Duodenal mucosa (tissue), 2 donors: ENCODE measurements at regions not wholly inside any gene's neighbourhood (a gene's known extent, or its start where the extent isn't known, plus 50 kb on each side); places are given as distances from the start of the nearest gene placed in this dataset.

Experiments used
- H3K27ac ChIP-seq: one replicate; pipeline ENCODE4 v1.7.0; 2013; ENCODE audit warnings: low read depth, low read length
- H3K27me3 ChIP-seq, 2 donors: one replicate each; pipeline ENCODE4 v1.7.0; 2013; ENCODE audit warnings: low read length in 2 of 2, control low read depth in 1 of 2; ENCODE audit not compliant: insufficient read depth in 2 of 2, control insufficient read depth in 1 of 2
- H3K36me3 ChIP-seq, 2 donors: one replicate each; pipeline ENCODE4 v1.7.0; 2013; ENCODE audit warnings: low read length in 2 of 2, control low read depth in 1 of 2; ENCODE audit not compliant: insufficient read depth in 2 of 2, control insufficient read depth in 1 of 2
- H3K4me1 ChIP-seq, 2 donors: one replicate each; pipeline ENCODE4 v1.7.0; 2013; ENCODE audit warnings: low read length in 2 of 2, control low read depth in 1 of 2; ENCODE audit not compliant: insufficient read depth in 2 of 2, control insufficient read depth in 1 of 2
- H3K4me3 ChIP-seq, 2 donors: one replicate each; pipeline ENCODE4 v1.7.0; 2013; ENCODE audit warnings: low read length in 2 of 2, low read depth in 1 of 2
- H3K9ac ChIP-seq, 2 donors: one replicate each; pipeline ENCODE4 v1.7.0; 2013; ENCODE audit warnings: low read length in 2 of 2, low read depth in 1 of 2
- H3K9me3 ChIP-seq, 2 donors: one replicate each; pipeline ENCODE4 v1.7.0; 2013; ENCODE audit warnings: low read length in 2 of 2, control low read depth in 1 of 2; ENCODE audit not compliant: control insufficient read depth in 1 of 2

DNA sequence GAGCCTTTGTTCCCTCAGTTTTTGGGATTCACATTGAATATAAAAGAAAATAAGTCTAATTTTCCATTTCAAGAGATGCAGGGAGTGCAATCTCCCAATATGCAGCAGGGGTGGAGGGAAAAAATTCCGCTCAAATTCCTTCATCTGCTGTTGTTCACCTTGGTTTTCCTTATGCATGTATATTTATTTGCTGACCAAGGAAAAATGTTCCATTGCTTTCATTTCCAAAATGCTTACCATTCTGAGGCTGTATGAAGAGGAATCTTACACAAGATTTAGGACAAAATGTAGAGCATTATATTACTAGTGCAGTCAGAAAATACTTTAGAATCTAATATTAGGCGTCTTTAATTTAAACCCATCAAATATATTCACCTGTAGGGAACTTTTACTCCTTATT is 863.9 kb downstream of the EPHA3 start:
- Histone ChIP-seq H3K9me3 (peaks cover 0 to 2% of the 10 kb centered on the region in 2 donors), H3K4me3 (no peak overlapping the region), H3K4me1 (no peaks in the 10 kb centered on the region), H3K9ac (no peak overlapping the region), H3K27me3 (no peaks in the 10 kb centered on the region), H3K36me3 (no peaks in the 10 kb centered on the region), H3K27ac (no peak overlapping the region)

DNA sequence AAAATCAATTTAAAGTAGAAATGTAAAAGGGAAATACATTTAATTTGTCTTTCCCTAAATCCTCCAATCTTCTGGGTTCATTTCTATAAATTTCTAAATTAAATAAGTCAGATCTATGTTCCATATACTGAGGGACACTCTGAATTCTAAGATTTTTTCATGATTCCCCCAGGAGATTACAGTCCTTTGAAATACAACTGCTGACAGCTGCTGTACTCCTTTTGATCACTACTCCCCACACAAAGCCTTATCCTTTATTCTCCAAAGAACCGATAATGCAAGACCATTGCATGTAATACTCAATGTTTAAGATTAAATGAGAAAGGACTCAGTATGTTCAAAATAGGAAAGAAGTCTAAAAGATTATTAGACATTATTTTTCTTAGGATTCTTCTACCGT is 865.7 kb downstream of the EPHA3 start:
- Histone ChIP-seq H3K27ac (no peak overlapping the region), H3K27me3 (no peaks in the 10 kb centered on the region), H3K4me3 (no peak overlapping the region), H3K9me3 (no peaks in the 10 kb centered on the region), H3K9ac (no peak overlapping the region), H3K4me1 (no peaks in the 10 kb centered on the region), H3K36me3 (no peaks in the 10 kb centered on the region)

DNA sequence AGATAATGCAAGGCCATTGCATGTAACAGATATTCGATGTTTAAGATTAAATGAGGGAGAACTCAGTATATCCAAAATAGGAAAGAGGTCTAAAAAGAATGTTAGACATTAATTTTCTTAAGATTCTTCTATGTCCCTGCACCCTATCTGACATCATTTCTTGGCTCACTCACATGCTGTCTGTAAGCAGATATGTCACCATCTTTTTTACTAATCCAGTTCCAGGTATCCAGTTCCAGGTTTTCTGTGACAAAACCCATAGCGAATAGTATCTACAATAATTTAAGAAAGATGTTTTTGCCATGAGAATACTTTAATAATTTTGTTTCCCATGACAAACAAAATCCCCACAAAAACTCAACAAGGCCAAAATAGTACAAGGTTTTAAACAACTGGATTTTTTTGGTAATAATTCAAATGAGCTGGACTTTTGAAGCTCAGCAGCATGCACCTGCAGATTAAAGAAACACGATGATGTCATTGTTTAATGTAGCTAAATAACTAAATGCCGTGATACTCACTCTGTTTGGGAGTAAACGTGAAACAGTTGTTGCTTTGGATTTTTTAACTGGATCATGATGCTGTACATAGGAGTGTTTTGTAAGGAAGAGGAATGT is 867.6 kb downstream of the EPHA3 start:
- H3K4me3 ChIP-seq, result no peak overlapping the region
- no peaks in the 10 kb centered on the region for H3K27me3 ChIP-seq

DNA sequence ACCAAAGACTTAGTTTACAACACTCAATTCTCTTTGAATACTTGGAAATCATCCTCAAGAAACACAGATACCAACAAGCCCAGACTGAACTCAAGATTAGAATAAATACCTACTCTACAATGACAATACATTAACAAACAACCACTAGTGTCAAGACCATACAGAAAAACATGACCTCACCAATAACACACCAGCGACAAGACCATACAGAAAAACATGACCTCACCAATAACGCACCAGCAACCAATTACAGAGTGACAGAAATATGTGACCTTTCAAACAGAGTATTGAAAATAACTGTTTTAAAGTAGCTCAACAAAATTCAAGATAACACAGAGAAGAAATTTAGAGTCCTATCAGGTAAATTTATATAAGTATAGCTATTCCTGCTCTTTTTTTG is 876.0 kb downstream of the EPHA3 start:
- H3K4me3 ChIP-seq, result no peak overlapping the region
- no peaks in the 10 kb centered on the region for H3K9me3 ChIP-seq
- H3K9ac ChIP-seq, result no peak overlapping the region
- no peaks in the 10 kb centered on the region for H3K27me3 ChIP-seq
- no peaks in the 10 kb centered on the region for H3K36me3 ChIP-seq
- H3K4me1 ChIP-seq, result no peaks in the 10 kb centered on the region
- H3K27ac ChIP-seq, result no peak overlapping the region

More for the DNA sequence above, 867.6 kb downstream of the EPHA3 start:
- H3K4me1 ChIP-seq, result no peaks in the 10 kb centered on the region
- H3K36me3 ChIP-seq, result no peaks in the 10 kb centered on the region
- no peak overlapping the region for H3K9ac ChIP-seq
- no peak overlapping the region for H3K27ac ChIP-seq
- H3K9me3 ChIP-seq, result no peaks in the 10 kb centered on the region

DNA sequence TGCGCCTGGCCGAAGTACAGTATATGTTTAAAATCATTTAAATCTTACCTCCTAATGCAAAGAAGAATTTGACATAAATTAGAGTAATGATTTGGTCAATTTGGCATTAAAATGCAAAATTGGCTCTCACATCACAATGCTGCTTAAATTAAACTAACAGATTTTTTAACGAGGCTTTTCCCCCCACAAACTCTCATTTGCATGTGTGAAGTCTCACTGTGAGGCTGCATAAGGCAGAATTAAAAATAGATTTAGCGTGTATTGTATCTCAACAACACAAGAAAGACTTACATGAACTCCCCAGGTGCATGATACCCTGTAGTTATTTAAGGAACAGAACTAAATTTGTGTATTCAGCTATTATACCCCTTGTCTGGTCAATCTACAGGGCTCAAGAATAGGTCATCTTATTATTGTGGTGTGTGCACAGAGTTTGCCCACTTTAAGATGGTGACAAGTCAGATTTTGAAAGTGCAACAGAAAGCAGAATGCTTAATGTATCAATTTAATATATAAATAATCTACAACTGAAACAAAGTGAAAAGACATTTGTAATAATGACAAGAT is 897.9 kb downstream of the EPHA3 start:
- no peak overlapping the region for H3K4me3 ChIP-seq
- no peak overlapping the region for H3K9ac ChIP-seq

DNA sequence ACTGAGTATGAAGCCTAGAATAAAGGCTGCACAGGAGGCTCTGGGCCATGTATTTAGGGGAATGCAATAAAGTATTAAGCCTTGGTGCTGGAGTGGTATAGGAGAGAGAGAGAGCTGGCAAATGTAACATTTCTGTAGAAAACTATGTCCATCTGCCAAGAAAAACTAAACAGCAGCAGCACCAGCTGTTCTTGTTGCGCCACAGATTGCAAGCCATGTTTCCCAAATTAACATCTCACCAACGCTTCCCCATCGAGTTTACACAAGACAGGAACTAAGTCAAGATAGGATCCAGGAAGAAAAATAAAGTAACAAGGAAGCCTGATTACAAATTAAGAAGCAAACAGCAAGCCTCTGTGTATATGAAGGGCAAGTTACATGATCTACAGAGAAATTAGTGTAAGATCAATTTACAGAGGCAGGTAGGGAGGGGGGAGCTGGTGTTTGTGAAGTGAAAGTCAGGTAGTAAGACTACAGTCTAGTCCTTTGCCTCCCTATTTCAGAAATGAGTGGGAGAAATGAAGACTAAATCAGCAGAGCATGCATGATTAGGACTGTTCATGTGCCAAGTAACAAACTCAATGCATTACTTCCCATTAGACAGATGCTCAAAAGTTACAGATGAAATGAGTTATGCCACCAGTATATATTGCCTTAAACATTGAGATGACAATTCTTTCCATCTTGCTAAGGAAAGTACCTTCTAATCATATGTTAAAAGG is 900.5 kb downstream of the EPHA3 start:
- Histone ChIP-seq H3K4me3 (no peak overlapping the region), H3K27me3 (no peaks in the 10 kb centered on the region), H3K36me3 (no peaks in the 10 kb centered on the region), H3K9me3 (no peaks in the 10 kb centered on the region), H3K9ac (no peak overlapping the region), H3K4me1 (no peaks in the 10 kb centered on the region), H3K27ac (no peak overlapping the region)

More for the DNA sequence above, 897.9 kb downstream of the EPHA3 start:
- no peaks in the 10 kb centered on the region for H3K36me3 ChIP-seq
- H3K27me3 ChIP-seq, result no peaks in the 10 kb centered on the region
- H3K9me3 ChIP-seq, result no peaks in the 10 kb centered on the region
- no peak overlapping the region for H3K27ac ChIP-seq
- H3K4me1 ChIP-seq, result no peaks in the 10 kb centered on the region

DNA sequence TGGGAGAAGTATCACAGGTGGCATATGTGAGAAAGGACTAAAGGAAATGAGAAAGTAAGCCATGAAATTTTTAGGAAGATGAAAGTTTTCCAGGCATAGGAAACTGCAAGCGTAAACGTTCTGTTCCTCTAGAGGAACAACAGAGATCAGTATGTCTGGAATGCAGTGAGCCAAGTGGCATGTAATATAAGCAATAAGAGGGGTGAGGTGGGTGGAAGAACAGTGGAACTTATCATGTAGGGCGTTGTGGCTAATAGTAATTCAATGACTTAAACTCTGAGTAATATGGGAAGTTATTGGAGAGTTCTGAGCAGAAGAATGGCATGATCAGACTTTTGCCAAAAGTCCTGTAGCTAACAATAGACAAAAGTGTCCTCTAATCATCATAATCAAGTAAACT is 902.9 kb downstream of the EPHA3 start:
- H3K9ac ChIP-seq, result no peak overlapping the region
- H3K27ac ChIP-seq, result no peak overlapping the region
- H3K4me1 ChIP-seq, result no peaks in the 10 kb centered on the region
- no peak overlapping the region for H3K4me3 ChIP-seq
- H3K9me3 ChIP-seq, result no peaks in the 10 kb centered on the region
- no peaks in the 10 kb centered on the region for H3K27me3 ChIP-seq
- H3K36me3 ChIP-seq, result no peaks in the 10 kb centered on the region

DNA sequence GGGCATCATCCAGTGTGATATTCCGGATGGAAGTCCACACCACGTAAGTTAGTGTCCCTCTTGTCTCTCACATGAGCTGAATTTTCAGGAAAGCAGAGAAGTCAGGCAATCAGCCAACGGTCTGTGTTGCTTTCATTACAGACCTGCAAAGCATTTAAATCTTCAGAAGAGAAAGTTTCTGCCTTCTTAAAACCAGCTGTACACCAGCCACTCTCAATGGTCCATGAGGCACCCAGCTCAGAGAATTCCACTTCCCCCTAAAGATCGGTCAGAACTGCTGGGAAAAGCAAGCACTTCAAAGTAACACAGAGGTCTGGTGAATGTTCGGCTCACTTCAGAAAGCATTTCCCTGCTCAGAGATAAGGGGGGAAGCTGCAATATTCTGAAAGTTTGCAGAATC is 903.7 kb downstream of the EPHA3 start:
- Histone ChIP-seq H3K9ac (no peak overlapping the region), H3K9me3 (no peaks in the 10 kb centered on the region), H3K27me3 (no peaks in the 10 kb centered on the region), H3K4me3 (no peak overlapping the region), H3K4me1 (no peaks in the 10 kb centered on the region), H3K27ac (no peak overlapping the region), H3K36me3 (no peaks in the 10 kb centered on the region)

DNA sequence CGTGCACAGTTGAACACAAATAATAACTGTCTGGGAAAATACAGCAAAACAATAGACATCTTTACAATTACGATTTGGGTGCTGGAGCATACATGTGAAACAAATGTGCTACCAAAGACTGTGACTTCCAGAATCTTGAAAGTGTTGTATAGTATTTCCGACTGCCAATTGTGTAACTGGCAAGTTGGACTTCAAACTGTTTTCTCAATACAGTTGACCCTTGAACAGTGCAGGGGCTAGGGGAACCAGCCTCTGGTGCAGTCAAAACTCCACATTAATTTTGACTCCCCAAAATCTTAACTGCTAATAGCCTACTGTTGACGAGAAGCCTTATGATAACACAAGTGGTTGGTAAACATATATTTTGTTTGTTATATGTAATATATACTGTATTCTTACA is 904.2 kb downstream of the EPHA3 start:
- Histone ChIP-seq H3K27ac (no peak overlapping the region), H3K9me3 (no peaks in the 10 kb centered on the region)

DNA sequence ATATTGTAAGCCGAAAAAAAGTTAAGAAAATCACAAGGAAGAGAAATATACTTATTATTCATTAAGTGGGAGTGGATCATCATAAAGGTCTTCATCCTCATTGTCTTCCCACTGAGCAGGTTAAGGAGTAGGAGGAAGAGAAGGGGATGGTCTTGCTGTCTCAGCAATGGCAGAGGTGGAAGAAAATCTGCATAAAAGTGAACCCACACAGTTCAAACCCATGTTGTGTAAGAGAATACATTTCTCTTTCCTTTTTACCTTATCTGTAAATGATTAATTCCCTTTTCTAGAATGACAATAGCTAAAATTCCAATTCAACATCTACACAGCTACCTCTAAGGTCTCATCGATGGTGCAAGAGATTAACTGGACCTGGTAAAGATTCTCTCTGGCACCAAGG is 904.6 kb downstream of the EPHA3 start:
- H3K36me3 ChIP-seq, result no peaks in the 10 kb centered on the region
- no peaks in the 10 kb centered on the region for H3K9me3 ChIP-seq
- no peak overlapping the region for H3K9ac ChIP-seq
- no peaks in the 10 kb centered on the region for H3K4me1 ChIP-seq
- H3K27ac ChIP-seq, result no peak overlapping the region
- no peaks in the 10 kb centered on the region for H3K27me3 ChIP-seq
- no peak overlapping the region for H3K4me3 ChIP-seq

More for the DNA sequence above, 904.2 kb downstream of the EPHA3 start:
- H3K27me3 ChIP-seq, result no peaks in the 10 kb centered on the region
- no peak overlapping the region for H3K9ac ChIP-seq
- no peaks in the 10 kb centered on the region for H3K36me3 ChIP-seq
- no peak overlapping the region for H3K4me3 ChIP-seq
- no peaks in the 10 kb centered on the region for H3K4me1 ChIP-seq
